ENCODE measurements at regions not wholly inside any gene's neighbourhood (a gene's known extent, or its start where the extent isn't known, plus 50 kb on each side); places are given as distances from the start of the nearest gene placed in this dataset.

GRCh38 chr5:120380644-120381043 is 83.5 kb upstream of the PRR16 start:
- TF ChIP-seq POLR2A (IDR thresholded peaks at IDR 0.05): no peak
- TF ChIP-seq CTCF (IDR thresholded peaks at IDR 0.05): no peak

All from uterus (tissue), 2 donors.